CD4-positive, alpha-beta T cell treated with Interleukin-17A for 1 hour (primary cell): ENCODE measurements at regions not wholly inside any gene's neighbourhood (a gene's known extent, or its start where the extent isn't known, plus 50 kb on each side); places are given as distances from the start of the nearest gene placed in this dataset.

Experiments
- DNase-seq: peaks from one replicate; pipeline ENCODE4 v3.0.0-alpha.2; 2020

DNA sequence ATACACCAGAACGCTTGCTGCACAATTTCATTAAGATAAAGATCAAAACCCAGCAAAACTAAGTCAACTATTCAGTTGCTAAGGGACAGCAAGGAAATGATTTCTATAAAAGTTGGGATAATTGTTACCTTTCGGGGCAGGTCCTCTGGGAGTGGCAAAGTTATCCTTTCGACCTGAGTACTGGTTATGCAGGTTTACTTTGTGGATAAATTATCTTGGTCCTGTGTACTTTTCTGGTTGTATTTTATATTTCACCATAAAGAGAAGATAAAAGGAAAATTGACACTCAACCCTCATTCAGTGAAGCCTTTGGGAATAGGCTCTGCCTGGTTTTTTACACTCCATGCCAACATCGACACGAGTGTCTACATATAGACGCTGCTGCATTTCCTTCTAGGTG lies 146.5 kb downstream of the SYK start:
- DNase-seq: no peak

DNA sequence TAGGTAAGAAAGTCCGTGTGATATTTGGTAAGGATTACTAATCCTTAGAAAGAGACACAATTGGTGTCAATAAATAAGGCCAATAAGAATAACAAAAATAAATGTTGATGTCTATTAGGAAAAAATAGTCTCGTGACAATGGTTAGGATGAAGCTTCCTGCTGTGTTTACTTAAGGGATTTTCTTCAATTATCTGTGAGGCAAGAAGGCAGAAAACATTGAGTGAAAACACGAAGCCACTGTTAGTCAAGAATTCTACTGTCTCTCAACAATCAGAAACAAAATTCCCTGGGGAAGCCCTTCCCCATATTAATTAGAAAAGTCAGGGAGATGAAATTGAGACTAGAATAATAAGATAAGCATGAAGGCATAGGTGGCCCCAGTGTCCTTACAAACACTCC lies 149.0 kb downstream of the SYK start:
- no peak for DNase-seq

DNA sequence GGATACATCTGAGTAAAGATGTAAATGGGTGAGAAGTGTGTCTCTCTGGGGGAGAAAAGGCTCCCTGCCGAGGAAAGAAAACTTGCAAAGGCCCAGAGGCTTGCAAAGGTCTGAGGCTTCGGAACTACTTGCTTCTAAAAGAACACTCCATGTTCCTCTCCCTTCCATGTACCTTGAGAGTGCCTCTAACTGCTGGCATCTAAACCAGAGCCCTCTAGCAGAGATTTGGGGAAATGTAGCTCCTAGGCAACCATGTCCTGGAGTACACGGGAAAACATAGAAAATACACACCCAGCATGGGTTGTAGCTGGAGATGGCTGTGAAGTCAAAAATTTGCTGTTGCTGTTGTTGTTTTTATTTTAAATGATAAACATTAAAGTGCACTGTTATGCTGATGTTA lies 151.6 kb downstream of the SYK start:
- no peak for DNase-seq

DNA sequence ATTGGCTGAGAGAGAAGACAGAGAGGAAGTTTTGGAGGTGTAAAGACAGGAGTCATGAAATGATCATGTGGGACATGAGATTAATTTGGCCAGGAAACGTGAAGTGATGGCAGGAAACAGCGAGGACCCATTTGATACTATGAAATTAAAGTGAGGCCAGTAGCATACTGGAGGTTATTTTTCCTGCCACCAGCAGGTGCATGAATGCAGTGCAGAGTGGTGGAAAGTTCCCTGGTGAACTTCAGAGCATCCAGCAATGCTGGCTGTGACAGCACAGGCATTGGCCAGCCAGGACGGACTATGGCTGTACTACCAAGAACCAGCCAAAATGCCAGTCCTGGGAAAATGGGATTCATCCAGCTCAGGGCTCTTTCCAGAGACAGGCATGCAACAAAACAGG lies 152.2 kb downstream of the SYK start:
- no peak for DNase-seq

DNA sequence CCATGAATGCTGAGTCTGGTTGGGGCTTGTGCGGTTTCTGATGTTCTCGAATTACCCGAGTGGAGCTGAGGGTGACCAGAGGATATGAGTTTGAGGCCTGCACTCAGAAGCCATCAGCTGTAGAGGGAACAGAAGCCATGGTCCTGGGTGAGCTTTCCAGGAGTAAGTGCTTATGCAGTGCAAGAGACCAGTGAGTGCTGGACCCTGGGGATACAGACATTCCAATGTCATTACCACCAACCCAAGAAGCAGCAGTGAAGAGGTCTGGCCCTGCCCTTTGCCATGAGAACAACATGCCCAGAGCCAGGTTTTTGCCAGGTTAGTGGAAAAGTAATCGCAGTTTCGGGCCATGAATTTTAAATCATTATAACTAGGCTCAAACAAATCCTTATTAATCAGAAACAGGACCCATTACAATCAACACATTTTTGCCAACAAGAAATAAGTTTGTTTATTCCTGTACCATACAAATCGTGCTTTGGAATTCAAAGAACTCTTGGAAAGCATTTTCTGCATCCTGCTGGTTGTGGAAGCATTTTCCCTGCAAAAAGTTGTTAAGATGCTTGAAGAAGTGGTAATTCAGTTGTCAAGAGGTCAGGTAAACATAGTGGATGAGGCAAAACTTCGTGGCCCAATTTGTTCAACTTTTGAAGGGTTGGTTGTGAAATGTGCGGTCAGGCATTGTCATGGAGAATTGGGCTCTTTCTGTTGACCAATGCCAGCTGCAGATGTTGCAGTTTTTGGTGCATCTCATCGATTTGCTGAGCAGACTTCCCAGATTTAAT lies 154.6 kb downstream of the SYK start:
- no peak for DNase-seq

DNA sequence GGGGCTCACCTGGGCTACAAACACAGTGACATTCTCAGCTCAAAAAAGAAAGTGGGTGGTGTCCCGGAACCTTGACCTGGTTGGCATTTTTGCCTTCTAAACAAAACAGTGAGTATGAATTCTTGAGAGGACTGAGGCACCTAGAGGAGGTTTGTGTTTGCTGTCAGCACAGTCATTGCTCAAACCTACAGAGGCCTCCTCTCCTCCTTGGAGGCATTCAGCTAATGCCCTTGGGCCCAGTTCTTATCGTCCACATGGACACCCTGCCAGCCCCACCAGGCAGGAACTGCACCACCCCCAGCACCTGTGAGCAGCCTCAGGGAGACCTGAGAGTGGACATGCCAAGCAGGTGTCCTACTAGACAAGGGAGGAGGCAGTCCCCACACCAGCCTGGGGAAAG lies 156.7 kb downstream of the SYK start:
- DNase-seq: no peak

DNA sequence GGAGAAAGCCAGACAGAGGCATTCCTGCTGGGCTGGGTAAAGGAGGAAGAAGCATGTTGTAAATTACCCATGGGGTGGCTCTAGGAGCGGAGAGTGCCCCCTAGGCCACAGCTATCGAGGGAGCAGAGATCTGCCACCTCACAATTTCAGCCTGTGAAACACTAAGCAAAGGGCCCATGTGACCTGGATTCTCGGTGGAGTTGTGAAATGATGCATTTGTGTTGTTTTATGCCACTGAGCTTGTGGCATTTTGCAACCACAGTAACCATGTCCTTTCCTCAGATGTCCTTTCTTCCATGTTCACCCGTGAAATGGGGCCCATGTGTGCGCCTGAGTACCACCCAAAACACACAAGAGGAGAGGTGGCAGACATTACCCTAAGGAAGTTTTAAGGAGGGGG lies 159.3 kb downstream of the SYK start:
- no peak for DNase-seq

DNA sequence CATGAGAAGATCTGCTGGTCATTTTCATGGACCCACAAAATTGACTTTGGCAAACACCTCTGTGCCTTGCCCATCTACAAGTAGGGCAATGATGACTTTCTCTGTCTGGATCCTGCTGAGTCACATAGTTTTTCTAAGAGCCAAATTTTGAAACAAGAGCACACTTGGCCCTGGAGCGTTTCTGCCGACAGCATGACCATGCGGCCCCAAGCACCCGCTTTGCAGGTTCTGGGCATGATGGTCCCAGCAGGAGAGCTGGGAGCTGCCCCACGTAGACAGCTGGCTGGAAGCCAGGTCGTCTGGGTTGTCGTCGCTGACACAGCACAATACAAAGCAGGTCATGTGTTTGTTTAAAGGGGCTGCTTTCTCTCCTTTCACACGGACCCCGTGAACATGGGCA lies 159.8 kb downstream of the SYK start:
- DNase-seq: no peak

DNA sequence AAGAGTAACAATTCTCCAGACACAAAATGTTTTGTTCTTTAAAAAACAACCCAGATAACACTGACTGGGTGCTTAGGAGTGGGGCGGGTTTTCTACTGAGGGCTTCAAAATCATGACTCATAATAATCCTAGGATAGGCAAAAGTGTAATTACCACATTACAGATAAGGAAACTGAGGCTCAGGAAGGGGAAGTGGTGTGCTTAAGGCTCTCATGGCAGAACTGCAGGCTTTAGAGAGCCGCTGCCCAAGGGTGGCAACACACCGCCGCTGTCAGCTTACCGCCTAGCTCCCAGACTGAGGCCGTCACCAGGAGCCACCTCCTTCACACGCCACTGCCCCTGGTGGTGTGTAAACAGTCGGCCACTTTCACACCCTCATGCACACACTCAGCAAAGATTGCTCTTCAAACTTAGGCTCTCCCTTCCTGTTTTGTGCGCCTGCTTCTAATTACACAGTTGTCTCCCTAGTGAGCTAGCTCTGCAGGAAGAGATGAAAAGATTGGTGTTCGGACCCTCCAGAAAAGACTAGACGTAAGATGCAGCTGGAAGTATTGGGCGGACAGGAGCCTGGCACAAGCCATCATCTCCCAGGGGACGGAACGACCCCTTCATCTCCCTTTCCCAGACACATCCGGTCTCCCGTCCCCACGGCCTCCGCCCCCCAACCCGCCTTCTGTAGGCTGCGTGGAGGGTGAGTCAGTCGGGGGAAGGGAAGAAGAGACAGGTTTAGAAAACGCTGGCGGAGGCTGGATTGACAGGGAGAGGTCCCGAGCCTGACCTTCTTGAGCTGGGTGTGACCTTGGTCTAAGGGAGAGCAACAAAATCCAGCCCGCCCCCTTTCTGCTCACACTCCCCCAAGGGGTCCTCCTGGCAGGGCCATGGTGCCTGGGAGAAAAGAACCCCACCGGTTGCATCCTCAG lies 162.7 kb downstream of the SYK start:
- no peak for DNase-seq

DNA sequence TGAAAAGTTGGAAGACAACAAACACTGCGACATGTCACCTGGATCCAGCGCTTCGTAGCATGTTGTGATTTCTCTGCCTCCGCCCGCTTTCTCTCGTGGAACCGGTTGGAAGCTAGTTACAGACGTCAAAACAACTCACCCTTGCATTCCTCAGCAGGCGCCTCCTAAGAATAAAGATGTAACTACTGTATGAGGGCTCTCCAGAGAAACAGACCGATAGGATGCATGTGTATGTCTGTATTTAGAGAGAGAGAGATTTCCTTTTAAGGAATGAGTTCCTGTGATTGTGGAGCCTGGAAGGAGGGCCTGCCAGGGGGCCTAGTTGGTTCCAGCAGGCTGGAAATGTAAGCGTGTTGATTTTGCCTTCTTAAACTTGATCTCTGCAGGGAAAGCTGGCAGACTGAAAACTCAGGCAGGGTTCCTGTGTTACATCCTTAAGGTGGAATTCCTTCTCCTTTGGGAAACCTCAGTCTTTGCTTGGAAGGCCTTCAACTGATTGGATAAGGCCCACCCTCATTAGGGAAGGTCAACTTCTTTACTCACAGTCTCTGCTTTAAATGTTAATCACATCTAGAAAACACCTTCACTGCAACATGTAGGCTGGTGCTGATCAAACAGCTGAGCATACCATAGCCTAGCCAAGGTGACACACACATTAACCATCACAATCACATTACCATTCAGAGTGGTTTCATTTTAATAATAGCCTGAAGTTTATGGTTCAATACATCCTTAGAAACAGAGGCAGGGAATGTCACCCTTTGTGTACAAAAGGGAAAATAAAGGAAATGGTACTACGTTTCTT lies 163.8 kb downstream of the SYK start:
- DNase-seq: no peak

DNA sequence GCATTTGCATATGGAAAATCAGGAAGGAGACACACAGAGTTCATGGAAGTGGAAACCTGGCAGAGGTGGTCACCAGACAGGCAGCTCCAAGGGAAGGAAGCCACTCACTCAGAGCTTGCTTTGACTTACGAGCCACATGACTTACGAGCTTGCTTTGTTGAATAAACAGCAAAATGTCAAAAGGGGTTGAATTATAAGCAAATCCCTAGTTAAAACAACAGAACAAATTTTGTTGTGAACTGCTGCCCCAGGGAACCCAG lies 164.3 kb downstream of the SYK start:
- no peak for DNase-seq

DNA sequence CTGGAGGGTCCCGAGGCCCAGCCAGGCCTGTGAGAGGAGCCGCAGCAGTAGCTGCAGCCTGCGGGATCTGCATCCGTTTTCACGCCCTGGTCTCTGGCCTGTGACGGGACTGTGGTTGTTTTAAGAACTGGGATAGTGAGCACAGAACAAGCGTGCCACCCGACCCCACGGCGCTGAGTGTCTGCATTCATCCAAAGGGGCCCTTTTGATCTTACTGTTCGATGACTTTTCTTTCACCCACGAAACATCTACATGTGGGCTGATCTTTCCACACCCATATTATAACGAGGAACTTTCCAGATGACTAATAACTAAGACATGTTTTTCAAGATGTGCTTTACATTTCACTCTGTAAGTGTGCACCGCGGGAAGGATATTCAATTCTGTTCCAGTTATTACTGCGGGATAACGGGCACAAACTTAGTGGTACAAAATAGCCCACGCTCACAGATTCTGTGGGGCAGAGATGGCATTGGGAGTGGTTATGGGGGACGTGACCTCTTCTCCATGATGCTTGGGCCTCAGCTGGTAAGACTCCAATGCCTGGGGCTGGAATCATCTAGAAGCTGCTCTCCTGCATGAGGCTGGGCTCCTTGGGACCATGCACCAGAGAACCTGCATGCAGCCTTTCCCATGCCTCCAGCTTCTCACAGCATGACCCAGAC lies 165.0 kb downstream of the SYK start:
- no peak for DNase-seq

DNA sequence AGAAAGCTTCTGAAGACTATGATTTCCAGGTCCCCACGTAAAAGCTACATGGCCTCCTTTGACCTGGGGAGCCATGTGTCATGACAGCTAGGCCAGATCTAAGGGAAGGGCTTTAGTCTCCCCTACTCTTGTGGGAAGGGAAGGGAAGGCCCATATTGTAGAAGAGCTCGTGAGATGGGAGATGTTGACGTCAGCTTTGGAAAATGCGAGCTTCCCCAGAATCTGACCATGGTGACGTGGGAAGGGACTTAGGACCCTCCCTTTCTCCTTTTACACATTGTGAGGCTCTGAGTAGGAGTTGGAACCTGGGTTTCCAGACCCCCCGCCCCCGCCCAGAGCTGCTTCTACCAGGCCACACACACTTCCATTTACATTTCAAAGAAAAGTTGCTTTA lies 165.5 kb downstream of the SYK start:
- DNase-seq: no peak

DNA sequence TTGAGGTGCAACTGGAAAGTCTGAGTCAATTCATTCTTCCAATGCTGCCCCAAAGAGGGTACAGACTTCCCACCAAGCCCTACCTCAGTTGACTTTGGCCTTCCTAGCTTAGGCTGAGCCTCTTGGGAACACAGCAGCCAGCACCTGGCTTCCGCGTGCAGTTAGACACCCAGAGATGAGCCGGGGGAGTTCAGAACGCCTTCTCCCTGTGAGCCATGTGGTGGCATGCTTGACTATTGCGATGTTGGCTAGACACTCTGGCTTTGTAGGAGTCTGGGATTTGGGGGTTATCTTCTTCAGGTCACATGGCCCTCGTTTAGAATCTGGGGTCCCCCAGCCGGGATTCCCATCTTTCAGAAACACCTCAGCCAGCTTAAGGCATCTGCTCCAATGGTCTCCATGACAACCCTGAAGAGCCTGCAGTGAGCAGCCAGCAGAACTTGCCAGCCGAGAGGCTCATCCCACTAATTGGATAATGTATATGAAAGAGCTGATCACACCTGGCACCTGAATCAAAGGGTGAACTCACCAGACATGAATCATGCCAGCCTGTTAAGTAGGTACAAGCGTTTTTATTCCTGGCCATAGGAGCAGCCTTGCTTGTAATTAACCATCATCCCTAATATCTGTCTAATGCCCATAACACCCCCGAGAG lies 167.5 kb downstream of the SYK start:
- no peak for DNase-seq

DNA sequence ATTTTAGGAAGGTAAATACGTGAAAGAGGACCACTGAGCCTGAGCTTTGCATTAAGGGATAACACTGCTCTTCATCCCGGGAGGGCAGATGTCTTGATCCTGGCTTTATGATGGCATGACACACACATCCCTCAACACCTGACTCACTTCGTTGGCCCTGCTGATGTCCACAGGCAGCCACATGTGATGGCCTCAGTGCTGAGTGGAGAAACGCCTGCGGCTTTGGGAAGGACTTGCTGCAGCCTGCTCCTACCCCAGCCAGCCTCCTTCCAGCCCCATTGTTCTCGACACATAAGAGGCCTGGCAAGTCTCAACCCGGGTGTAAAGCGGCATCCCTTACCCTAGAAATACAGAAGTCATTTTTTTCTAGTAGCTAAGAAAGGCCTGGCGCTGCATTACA lies 169.0 kb downstream of the SYK start:
- no peak for DNase-seq

DNA sequence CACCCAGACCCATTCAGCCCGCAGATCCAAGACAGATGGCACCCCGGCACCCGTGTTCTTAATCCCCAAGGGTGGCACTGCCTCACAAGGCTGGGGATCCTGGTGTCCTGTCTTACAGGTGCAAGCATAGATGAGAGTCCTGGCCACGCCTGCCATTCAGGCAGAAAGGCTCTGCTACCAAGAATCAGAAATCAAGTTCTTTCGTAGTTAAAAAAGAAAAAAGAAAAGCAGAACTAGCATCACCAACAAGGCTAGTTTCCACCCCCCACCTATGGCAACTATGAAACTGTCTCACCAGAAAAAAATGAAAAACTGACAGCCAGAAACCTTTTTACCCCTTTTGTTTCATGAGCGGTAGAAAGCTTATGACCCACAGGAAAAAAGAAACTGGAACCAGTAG lies 170.4 kb downstream of the SYK start:
- DNase-seq: no peak

DNA sequence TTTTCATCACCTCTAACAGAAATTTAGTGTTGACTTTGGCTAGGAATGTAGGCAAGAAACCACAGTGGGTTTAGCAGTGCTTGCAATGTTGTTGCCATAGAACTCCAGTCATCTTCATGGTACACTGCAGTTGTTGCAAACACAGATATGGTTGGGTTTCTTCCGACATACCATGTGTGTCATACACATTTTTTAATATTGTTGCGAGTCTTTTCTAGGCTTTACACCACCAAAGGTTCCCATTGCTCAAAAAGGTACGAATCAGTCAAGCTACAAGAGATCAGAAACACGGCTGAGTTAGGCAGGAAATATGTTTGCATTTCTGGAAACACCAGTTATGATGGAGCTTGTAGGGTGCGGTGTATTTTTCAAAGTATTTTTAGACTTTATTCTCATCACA lies 172.4 kb downstream of the SYK start:
- no peak for DNase-seq

DNA sequence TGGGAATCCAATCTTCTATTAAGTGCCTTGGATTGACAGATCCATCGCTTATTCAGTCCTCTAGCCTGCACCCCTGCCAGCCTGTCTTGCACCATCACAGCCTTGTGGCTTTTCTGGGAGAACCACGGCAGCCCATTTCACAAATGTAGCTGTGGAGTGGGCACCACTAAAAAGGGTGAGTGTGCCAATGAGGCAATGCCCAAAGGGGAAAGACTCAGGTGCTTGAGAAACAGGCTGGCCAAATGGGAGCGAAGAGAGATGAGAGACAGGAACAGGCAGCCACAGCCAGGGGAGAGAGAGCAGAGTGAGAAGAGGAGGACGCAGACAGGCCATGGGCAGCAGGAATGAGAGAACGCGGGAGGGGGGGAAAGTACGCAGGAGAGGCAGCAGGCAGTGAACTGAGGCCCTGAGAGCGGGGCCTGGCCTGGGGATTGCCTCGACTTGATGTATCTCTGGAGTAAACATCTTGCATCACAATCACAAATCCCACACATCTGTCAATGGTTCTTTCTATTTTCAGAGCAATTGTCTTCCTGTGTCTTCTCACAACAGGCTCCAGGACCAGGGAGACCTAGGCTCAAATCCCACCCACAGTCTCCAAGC lies 173.1 kb downstream of the SYK start:
- no peak for DNase-seq

DNA sequence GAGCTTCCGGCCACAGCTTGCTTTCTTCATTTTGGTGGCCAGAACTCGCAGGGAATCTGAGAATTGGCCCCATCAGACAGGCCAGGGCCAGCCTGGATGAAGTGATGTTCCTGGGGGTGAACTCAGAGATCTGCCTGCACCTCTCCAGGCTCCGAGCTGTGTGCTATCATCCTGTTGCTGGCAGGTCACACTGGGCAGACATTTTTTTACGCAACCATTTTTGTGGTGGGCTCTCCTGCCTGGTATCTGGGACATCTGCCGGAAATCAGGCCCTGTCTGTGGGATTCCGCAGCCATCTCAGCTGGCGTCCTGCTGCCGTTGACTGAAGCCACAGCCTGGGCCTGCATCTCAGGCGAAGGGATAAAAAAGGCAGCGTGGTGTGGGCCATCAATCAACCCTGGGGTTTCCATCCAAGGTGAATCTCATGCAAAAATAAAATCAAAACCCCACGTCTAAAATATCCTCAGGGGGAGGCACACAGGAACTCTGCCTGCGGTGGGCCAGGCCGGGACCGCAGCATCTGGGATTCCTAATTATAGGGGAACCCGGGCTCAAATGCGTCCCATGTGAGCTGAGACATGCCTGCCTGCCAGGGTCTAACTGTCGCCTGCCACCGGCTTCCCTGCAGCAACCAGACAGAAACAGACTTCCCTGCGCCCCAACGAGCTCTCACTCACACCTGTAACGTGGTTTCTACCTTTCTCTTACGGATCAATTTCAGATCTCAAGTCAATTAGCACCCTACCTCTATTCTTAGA lies 174.3 kb downstream of the SYK start:
- DNase-seq: no peak

DNA sequence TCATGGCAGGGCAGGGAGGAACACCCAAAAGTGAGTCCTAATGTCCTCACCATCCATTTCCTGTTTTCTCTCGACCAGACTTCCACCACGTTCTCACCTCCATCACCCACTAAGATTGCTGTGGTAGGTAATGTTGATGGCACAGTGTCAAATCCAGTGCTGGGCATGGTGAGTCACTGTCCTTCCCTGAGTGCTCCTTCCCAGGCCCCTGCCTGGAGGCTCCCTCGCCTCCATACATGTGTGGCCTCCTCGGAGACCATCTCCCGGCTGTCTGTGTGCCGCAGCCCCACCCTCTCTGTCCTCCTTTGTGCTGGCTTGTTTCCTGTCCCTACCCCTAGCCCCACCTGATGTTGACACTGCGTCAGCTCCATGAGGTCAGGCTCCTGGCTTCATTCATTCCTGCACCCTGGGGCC lies 177.5 kb downstream of the SYK start:
- DNase-seq: no peak

DNA sequence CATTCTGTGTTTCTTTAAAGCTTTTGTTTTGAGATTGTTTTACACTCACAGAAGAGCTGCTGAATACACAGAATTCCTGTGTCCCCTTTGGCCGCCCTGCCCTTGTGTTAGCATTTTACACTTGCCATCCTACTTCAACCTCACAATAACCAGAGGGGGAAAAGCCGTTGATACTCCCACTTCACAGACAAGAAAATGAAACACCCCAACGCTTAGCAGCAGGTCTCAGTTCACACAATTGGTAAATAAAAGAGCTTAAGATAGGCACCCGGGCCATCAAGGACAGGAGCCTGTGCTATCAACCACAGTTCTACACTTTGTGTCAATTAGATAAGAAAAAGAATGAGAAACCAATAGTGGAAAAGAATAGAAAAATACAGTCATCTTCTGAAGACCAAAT lies 178.0 kb downstream of the SYK start:
- no peak for DNase-seq

DNA sequence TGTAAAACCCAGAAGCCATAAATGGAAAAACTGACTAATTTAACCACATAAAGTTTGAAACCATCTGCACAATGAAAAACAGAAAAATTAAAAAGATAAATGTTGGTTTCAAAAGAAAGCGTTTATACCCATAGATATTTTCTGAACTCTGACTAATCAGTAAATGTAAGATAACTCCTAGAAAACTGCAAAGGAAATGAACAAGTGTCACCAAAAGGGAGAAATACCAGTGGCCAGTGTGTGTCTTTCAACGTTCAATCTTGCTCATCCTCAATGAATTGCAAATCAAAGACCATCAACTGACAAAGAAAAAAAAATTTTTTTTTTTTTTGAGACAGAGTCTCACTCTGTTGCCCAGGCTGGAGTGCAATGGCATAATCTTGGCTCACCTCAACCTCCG lies 180.1 kb downstream of the SYK start:
- DNase-seq: no peak
